Lower lobe of right lung (tissue), 2 donors: ENCODE measurements at regions not wholly inside any gene's neighbourhood (a gene's known extent, or its start where the extent isn't known, plus 50 kb on each side); places are given as distances from the start of the nearest gene placed in this dataset.

Source experiments
- ATAC-seq, 2 donors: fragments of 200-7000 bp; cut with Tn5 transposase; one replicate each; pipeline ENCODE4 v1.9.1; 2020 to 2022; ENCODE audit warnings: mild to moderate bottlenecking in 2 of 2, moderate library complexity in 2 of 2
- DNase-seq: peaks from one replicate; pipeline ENCODE4 v3.0.0-alpha.2; 2020
- H3K27ac ChIP-seq: fragments of 200-600 bp; one replicate; pipeline ENCODE4 v1.8.0; 2022
- H3K27me3 ChIP-seq: fragments of 200-600 bp; one replicate; pipeline ENCODE4 v1.8.0; 2022; ENCODE audit warnings: low read depth
- H3K36me3 ChIP-seq: fragments of 200-600 bp; one replicate; pipeline ENCODE4 v1.8.0; 2022; ENCODE audit warnings: mild to moderate bottlenecking
- H3K4me1 ChIP-seq: fragments of 200-600 bp; one replicate; pipeline ENCODE4 v1.8.0; 2022
- H3K4me3 ChIP-seq: fragments of 200-600 bp; one replicate; pipeline ENCODE4 v1.8.0; 2022; ENCODE audit warnings: mild to moderate bottlenecking
- H3K9me3 ChIP-seq: fragments of 200-600 bp; one replicate; pipeline ENCODE4 v1.8.0; 2022
- CTCF ChIP-seq: fragments of 200-600 bp; IDR thresholded peaks from one replicate; pipeline ENCODE4 v1.8.0; 2022; ENCODE audit warnings: antibody characterized with exemption, mild to moderate bottlenecking
- intact Hi-C: fragments of 100-400 bp; cut with DNase I; formaldehyde crosslinking; loops from one replicate; pipeline ENCODE4 v1.11.0; 2022
- donor health status: DM: no; HTN: yes; CAD: no; lungs with severe emphysema.

- H3K27ac ChIP-seq: no peak overlapping the region
- no peaks in the 10 kb centered on the region for H3K4me1 ChIP-seq
- no peaks in the 10 kb centered on the region for H3K27me3 ChIP-seq
- DNase-seq (no peak), ATAC-seq (no peak)
- TF ChIP-seq CTCF: no peak
- H3K4me3 ChIP-seq: no peak overlapping the region
- intact Hi-C loops: no loop called here
- no peaks in the 10 kb centered on the region for H3K9me3 ChIP-seq
- H3K36me3 ChIP-seq: no peaks in the 10 kb centered on the region
These were observed 383.9 kb downstream of the TLR4 start for GRCh38 chr9:118088090-118088489.

GRCh38 chr9:118091226-118091625 lies 387.0 kb downstream of the TLR4 start:
- no peaks in the 10 kb centered on the region for H3K36me3 ChIP-seq
- no peaks in the 10 kb centered on the region for H3K4me1 ChIP-seq
- no peak for TF ChIP-seq CTCF
- no peak for DNase-seq
- H3K27me3 ChIP-seq: no peaks in the 10 kb centered on the region
- ATAC-seq: no peak
- no peak overlapping the region for H3K4me3 ChIP-seq
- no peaks in the 10 kb centered on the region for H3K9me3 ChIP-seq
- no peak overlapping the region for H3K27ac ChIP-seq
- intact Hi-C loops: no loop called here

- intact Hi-C loops: no loop called here
- DNase-seq: no peak
- H3K27ac ChIP-seq: no peak overlapping the region
- no peak for TF ChIP-seq CTCF
- no peaks in the 10 kb centered on the region for H3K27me3 ChIP-seq
- H3K4me1 ChIP-seq: no peaks in the 10 kb centered on the region
- H3K36me3 ChIP-seq: no peaks in the 10 kb centered on the region
- H3K9me3 ChIP-seq: no peaks in the 10 kb centered on the region
- no peak for ATAC-seq
- H3K4me3 ChIP-seq: no peak overlapping the region
These were observed 387.7 kb downstream of the TLR4 start for GRCh38 chr9:118091711-118092500.

- ATAC-seq (no peak), DNase-seq (no peak)
- no peaks in the 10 kb centered on the region for H3K36me3 ChIP-seq
- no peak for TF ChIP-seq CTCF
- intact Hi-C loops: no loop called here
- H3K27ac ChIP-seq: no peak overlapping the region
- H3K27me3 ChIP-seq: no peaks in the 10 kb centered on the region
- H3K4me1 ChIP-seq: no peaks in the 10 kb centered on the region
- H3K9me3 ChIP-seq: no peaks in the 10 kb centered on the region
- H3K4me3 ChIP-seq: no peak overlapping the region
These were observed 390.2 kb downstream of the TLR4 start for GRCh38 chr9:118094387-118094786.

- H3K4me3 ChIP-seq: no peak overlapping the region
- H3K4me1 ChIP-seq: no peaks in the 10 kb centered on the region
- no peaks in the 10 kb centered on the region for H3K36me3 ChIP-seq
- no peak for TF ChIP-seq CTCF
- intact Hi-C loops: no loop called here
- H3K27ac ChIP-seq: no peak overlapping the region
- H3K27me3 ChIP-seq: no peaks in the 10 kb centered on the region
- no peak for DNase-seq
- ATAC-seq: no peak
- no peaks in the 10 kb centered on the region for H3K9me3 ChIP-seq
These were observed 396.6 kb downstream of the TLR4 start for GRCh38 chr9:118100529-118101419.
